ENCODE measurements at regions not wholly inside any gene's neighbourhood (a gene's known extent, or its start where the extent isn't known, plus 50 kb on each side); places are given as distances from the start of the nearest gene placed in this dataset.

DNA sequence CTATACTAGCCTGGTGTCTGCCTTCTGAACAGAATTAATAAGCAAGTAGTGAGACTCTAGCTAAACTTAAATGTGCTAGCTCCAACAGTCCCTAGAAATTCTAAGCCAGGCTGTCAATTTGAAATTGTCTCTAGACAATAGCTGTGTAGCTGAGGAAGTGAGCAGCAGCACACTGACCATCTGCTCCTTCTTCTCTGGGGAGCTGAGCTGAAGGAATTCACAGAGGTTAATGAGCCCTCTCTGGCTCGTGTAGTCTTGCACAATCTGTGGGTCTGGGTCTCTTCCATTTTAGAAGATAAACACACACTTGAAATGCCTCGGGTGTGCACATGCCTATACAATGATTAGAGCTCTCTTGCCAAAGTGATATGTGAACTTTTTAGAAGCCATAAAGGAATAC is 63.5 kb upstream of the BARX1 start:
- Histone ChIP-seq H2AFZ (no peak overlapping the region), H3K4me3 (no peak overlapping the region), H3K79me2 (no peaks in the 10 kb centered on the region), H3K36me3 (replicated peaks; ENCODE audit: insufficient read depth, low read depth) (no peaks in the 10 kb centered on the region), H3K27ac (no peak overlapping the region), H3K4me2 (no peak overlapping the region), H3K9me2 (replicated peaks; ENCODE audit: insufficient read depth) (no peaks in the 10 kb centered on the region), H3K9me3 (ENCODE audit: low read depth) (no peaks in the 10 kb centered on the region), H3K4me1 (ENCODE audit: insufficient read depth) (no peaks in the 10 kb centered on the region), H4K20me1 (ENCODE audit: insufficient read depth, poor library complexity, severe bottlenecking) (no peaks in the 10 kb centered on the region), H3K27me3 (no peaks in the 10 kb centered on the region)
- WGBS (ENCODE audit: low lambda C conversion rate, missing lambda C conversion rate) = 19% methylated on average over 2 of the region's 2 CpGs
- no peak for DNase-seq (ENCODE audit: low spot score)
- TF ChIP-seq, protein P1, sequence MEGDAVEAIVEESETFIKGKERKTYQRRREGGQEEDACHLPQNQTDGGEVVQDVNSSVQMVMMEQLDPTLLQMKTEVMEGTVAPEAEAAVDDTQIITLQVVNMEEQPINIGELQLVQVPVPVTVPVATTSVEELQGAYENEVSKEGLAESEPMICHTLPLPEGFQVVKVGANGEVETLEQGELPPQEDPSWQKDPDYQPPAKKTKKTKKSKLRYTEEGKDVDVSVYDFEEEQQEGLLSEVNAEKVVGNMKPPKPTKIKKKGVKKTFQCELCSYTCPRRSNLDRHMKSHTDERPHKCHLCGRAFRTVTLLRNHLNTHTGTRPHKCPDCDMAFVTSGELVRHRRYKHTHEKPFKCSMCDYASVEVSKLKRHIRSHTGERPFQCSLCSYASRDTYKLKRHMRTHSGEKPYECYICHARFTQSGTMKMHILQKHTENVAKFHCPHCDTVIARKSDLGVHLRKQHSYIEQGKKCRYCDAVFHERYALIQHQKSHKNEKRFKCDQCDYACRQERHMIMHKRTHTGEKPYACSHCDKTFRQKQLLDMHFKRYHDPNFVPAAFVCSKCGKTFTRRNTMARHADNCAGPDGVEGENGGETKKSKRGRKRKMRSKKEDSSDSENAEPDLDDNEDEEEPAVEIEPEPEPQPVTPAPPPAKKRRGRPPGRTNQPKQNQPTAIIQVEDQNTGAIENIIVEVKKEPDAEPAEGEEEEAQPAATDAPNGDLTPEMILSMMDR (IDR thresholded peaks at IDR 0.05; ENCODE audit: poor library complexity) = no peak
- TF ChIP-seq EZH2phosphoT487 (IDR thresholded peaks at IDR 0.05; ENCODE audit: low read depth, severe bottlenecking, unreplicated experiment) = no peak
- TF ChIP-seq EZH2 (IDR thresholded peaks at IDR 0.05; ENCODE audit: borderline replicate concordance) = no peak

DNA sequence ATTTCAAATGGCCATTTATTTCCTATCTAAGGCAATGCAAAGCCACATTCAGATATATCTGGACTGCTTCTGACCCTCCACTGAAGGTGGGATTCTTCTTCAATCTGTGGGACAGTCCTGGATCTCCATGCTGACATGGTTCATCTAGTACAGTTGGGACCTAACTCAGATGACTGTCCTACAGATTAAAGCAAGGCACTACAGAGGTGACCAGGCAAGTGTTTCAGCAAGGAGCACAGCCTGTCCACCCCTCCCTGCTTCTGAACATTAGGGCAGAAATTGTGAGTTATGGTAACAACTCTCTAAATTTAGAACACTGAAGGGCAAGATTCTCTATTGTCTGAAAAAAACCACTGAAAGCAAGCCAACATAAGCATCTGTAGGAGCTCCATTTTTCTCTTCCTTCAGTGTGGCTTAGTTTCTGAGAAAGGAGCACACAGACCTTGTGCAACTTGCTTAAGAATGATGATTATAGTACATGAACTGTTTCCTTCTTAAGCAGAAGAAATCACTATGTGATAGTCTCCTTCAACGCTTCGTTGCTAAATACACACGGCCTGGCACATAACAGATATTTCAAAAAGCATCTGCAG is 62.9 kb upstream of the BARX1 start:
- no peaks in the 10 kb centered on the region for H3K9me3 ChIP-seq (ENCODE audit: low read depth)
- H3K27me3 ChIP-seq = no peaks in the 10 kb centered on the region
- no peak overlapping the region for H3K4me3 ChIP-seq
- H2AFZ ChIP-seq = no peak overlapping the region
- no peaks in the 10 kb centered on the region for H3K36me3 ChIP-seq (replicated peaks; ENCODE audit: insufficient read depth, low read depth)
- H3K27ac ChIP-seq = no peak overlapping the region
- DNase-seq (ENCODE audit: low spot score) = no peak
- TF ChIP-seq EZH2phosphoT487 (IDR thresholded peaks at IDR 0.05; ENCODE audit: low read depth, severe bottlenecking, unreplicated experiment) = no peak
- TF ChIP-seq EZH2 (IDR thresholded peaks at IDR 0.05; ENCODE audit: borderline replicate concordance) = no peak
- TF ChIP-seq, protein P1 (IDR thresholded peaks at IDR 0.05; ENCODE audit: poor library complexity) = no peak
- H3K4me2 ChIP-seq = no peak overlapping the region
- 78% methylated on average over 3 of the region's 3 CpGs for WGBS (ENCODE audit: low lambda C conversion rate, missing lambda C conversion rate)
- no peaks in the 10 kb centered on the region for H3K9me2 ChIP-seq (replicated peaks; ENCODE audit: insufficient read depth)
- H4K20me1 ChIP-seq (ENCODE audit: insufficient read depth, poor library complexity, severe bottlenecking) = no peaks in the 10 kb centered on the region
- no peaks in the 10 kb centered on the region for H3K79me2 ChIP-seq
- H3K4me1 ChIP-seq (ENCODE audit: insufficient read depth) = no peaks in the 10 kb centered on the region

DNA sequence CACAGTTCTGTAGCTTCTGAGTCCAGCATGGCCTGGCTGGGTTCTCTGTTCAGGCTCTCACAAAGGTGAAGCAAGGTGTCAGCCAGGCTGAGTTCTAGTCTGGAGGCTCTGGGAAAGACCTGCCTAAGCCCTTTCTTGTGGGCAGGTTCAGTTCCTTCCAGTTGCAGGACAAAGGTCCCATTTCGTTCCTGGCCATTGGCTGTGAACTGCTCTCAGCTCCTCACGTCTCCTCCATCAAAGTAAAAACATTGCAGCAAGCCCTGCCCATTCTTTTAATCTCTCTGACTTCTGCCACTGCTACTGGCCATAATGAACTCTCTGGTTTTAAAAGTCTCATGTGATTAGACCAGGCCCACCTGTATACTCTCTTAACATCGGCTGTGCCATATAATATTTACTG is 61.6 kb upstream of the BARX1 start:
- TF ChIP-seq EZH2 (IDR thresholded peaks at IDR 0.05; ENCODE audit: borderline replicate concordance) = no peak
- TF ChIP-seq, protein P1 (IDR thresholded peaks at IDR 0.05; ENCODE audit: poor library complexity) = no peak
- TF ChIP-seq EZH2phosphoT487 (IDR thresholded peaks at IDR 0.05; ENCODE audit: low read depth, severe bottlenecking, unreplicated experiment) = no peak
- H2AFZ ChIP-seq = no peak overlapping the region
- H3K4me3 ChIP-seq = no peak overlapping the region

More for the DNA sequence above, 61.6 kb upstream of the BARX1 start:
- H3K4me2 ChIP-seq = no peak overlapping the region
- no peak for DNase-seq (ENCODE audit: low spot score)
- no peak overlapping the region for H3K27ac ChIP-seq
- H3K9me3 ChIP-seq (ENCODE audit: low read depth) = no peaks in the 10 kb centered on the region
- H3K79me2 ChIP-seq = no peaks in the 10 kb centered on the region
- H4K20me1 ChIP-seq (ENCODE audit: insufficient read depth, poor library complexity, severe bottlenecking) = no peaks in the 10 kb centered on the region
- H3K27me3 ChIP-seq = no peaks in the 10 kb centered on the region
- no peaks in the 10 kb centered on the region for H3K4me1 ChIP-seq (ENCODE audit: insufficient read depth)
- WGBS (ENCODE audit: low lambda C conversion rate, missing lambda C conversion rate) = 86% methylated on average over 3 of the region's 3 CpGs
- no peaks in the 10 kb centered on the region for H3K9me2 ChIP-seq (replicated peaks; ENCODE audit: insufficient read depth)
- H3K36me3 ChIP-seq (replicated peaks; ENCODE audit: insufficient read depth, low read depth) = no peaks in the 10 kb centered on the region

Measured in hepatocyte (in vitro differentiated cells).